ENCODE measurements at regions not wholly inside any gene's neighbourhood (a gene's known extent, or its start where the extent isn't known, plus 50 kb on each side); places are given as distances from the start of the nearest gene placed in this dataset.
"Not testable (repeated sequence)": the region's sequence is repeated elsewhere in the genome, so short reads cannot be mapped to it uniquely, and the experiment has no call there.

- H3K4me1 ChIP-seq (replicated peaks in 1 of 4; ENCODE audit: control insufficient read depth in 3 of 4, insufficient read depth in 4 of 4, low read length in 3 of 4); H2AK5ac ChIP-seq (ENCODE audit: low read depth, low read length); DNase-seq (ENCODE audit: low read depth in 1 of 2, low spot score in 2 of 2); H2BK12ac ChIP-seq (ENCODE audit: low read depth, low read length); H3K18ac ChIP-seq (ENCODE audit: extremely low read depth, low read length); H3K23ac ChIP-seq (ENCODE audit: insufficient read length); H3K27me3 ChIP-seq (replicated peaks in 1 of 4; ENCODE audit: control insufficient read depth in 3 of 4, extremely low read depth in 1 of 4, insufficient read depth in 3 of 4, low read length in 3 of 4); POLR2A ChIA-PET (ENCODE audit: partially characterized antibody); FAIRE-seq; H4K5ac ChIP-seq (ENCODE audit: insufficient read length, low read depth, low read length); H4K91ac ChIP-seq (replicated peaks; ENCODE audit: insufficient read length, low read length); H2BK120ac ChIP-seq (replicated peaks; ENCODE audit: low read depth, low read length); H3K79me2 ChIP-seq (ENCODE audit: control insufficient read depth in 1 of 2, insufficient read depth in 2 of 2, low read length in 2 of 2); H3K4me2 ChIP-seq (ENCODE audit: insufficient read depth in 1 of 2, low read depth in 2 of 2, low read length in 2 of 2); CTCF ChIA-PET (ENCODE audit: partially characterized antibody); H4K20me1 ChIP-seq (replicated peaks in 1 of 2; ENCODE audit: control insufficient read depth in 1 of 2, insufficient read depth in 2 of 2, low read length in 2 of 2); H3K9me3 ChIP-seq (ENCODE audit: insufficient read depth in 2 of 2, low read depth in 1 of 2, low read length in 1 of 2); H3K23me2 ChIP-seq (ENCODE audit: low read depth, low read length); H3K9ac ChIP-seq (replicated peaks in 1 of 4; ENCODE audit: extremely low read depth in 1 of 4, low read depth in 3 of 4, low read length in 3 of 4); H3K27ac ChIP-seq (ENCODE audit: low read depth, low read length); H3K4me3 ChIP-seq (ENCODE audit: extremely low read depth in 1 of 4, insufficient read depth in 2 of 4, low read depth in 3 of 4, low read length in 4 of 4); H2BK15ac ChIP-seq (ENCODE audit: low read length); H3K36me3 ChIP-seq (ENCODE audit: control insufficient read depth in 2 of 4, insufficient read depth in 4 of 4, low read length in 3 of 4); H3K14ac ChIP-seq (ENCODE audit: insufficient read length); H4K8ac ChIP-seq (ENCODE audit: extremely low read depth, insufficient read depth, low read length); H2BK20ac ChIP-seq (ENCODE audit: low read length); H3K4ac ChIP-seq (replicated peaks; ENCODE audit: insufficient read length, low read depth, low read length); H3K79me1 ChIP-seq (ENCODE audit: low read depth, low read length); H3K56ac ChIP-seq (replicated peaks; ENCODE audit: insufficient read length, low read depth, low read length): not testable (repeated sequence)
- Histone ChIP-seq H2AFZ (ENCODE audit: low read length) (0 out of 2 replicates have a peak overlapping the region, but pooled peaks have one; percentile 66), H2BK5ac (ENCODE audit: low read depth, low read length) (peak overlapping the region; percentile 80; the same call in 1 of the 2 replicates)
- 81% methylated on average over 2 of the region's 2 CpGs; no CpG with 5 or more reads in 1 of the 2 experiments for WGBS, 2 experiments (ENCODE audit: extremely low coverage in 1 of 2, insufficient coverage in 1 of 2, insufficient read length in 1 of 2, insufficient replicate concordance in 2 of 2, low coverage in 1 of 2, low lambda C conversion rate in 2 of 2, missing lambda C conversion rate in 1 of 2)
These were observed 558.3 kb downstream of the FRK start for GRCh38 chr6:115502432-115502831.
